ENCODE measurements at regions not wholly inside any gene's neighbourhood (a gene's known extent, or its start where the extent isn't known, plus 50 kb on each side); places are given as distances from the start of the nearest gene placed in this dataset.

GRCh38 chr1:62928885-62929284 is 145.0 kb downstream of the ATG4C start:
- no peak for TF ChIP-seq CTCF (IDR thresholded peaks at IDR 0.05; ENCODE audit: control insufficient read depth, insufficient read depth, low read depth, low read length, missing control alignments)
- no peak overlapping the region for H3K4me3 ChIP-seq (ENCODE audit: control insufficient read depth, low read depth, low read length)
- DNase-seq (ENCODE audit: low read depth): no peak

- no peak for TF ChIP-seq CTCF (IDR thresholded peaks at IDR 0.05; ENCODE audit: control insufficient read depth, insufficient read depth, low read depth, low read length, missing control alignments)
- H3K4me3 ChIP-seq (ENCODE audit: control insufficient read depth, low read depth, low read length): no peak overlapping the region
- no peak for DNase-seq (ENCODE audit: low read depth)
These were observed 153.8 kb downstream of the ATG4C start for GRCh38 chr1:62937634-62938296.

GRCh38 chr1:62941780-62942179 is 157.8 kb downstream of the ATG4C start:
- no peak overlapping the region for H3K4me3 ChIP-seq (ENCODE audit: control insufficient read depth, low read depth, low read length)
- no peak for TF ChIP-seq CTCF (IDR thresholded peaks at IDR 0.05; ENCODE audit: control insufficient read depth, insufficient read depth, low read depth, low read length, missing control alignments)
- DNase-seq (ENCODE audit: low read depth): no peak

- TF ChIP-seq CTCF (IDR thresholded peaks at IDR 0.05; ENCODE audit: control insufficient read depth, insufficient read depth, low read depth, low read length, missing control alignments): no peak
- H3K4me3 ChIP-seq (ENCODE audit: control insufficient read depth, low read depth, low read length): no peak overlapping the region
- DNase-seq (ENCODE audit: low read depth): no peak
These were observed 162.6 kb downstream of the ATG4C start for GRCh38 chr1:62946511-62946910.

GRCh38 chr1:62951428-62951827 is 167.5 kb downstream of the ATG4C start:
- no peak for DNase-seq (ENCODE audit: low read depth)
- no peak overlapping the region for H3K4me3 ChIP-seq (ENCODE audit: control insufficient read depth, low read depth, low read length)
- no peak for TF ChIP-seq CTCF (IDR thresholded peaks at IDR 0.05; ENCODE audit: control insufficient read depth, insufficient read depth, low read depth, low read length, missing control alignments)

GRCh38 chr1:62952596-62952995 is 168.7 kb downstream of the ATG4C start:
- H3K4me3 ChIP-seq (ENCODE audit: control insufficient read depth, low read depth, low read length): no peak overlapping the region
- TF ChIP-seq CTCF (IDR thresholded peaks at IDR 0.05; ENCODE audit: control insufficient read depth, insufficient read depth, low read depth, low read length, missing control alignments): no peak
- no peak for DNase-seq (ENCODE audit: low read depth)
